MM.1S (cell line): ENCODE measurements at regions not wholly inside any gene's neighbourhood (a gene's known extent, or its start where the extent isn't known, plus 50 kb on each side); places are given as distances from the start of the nearest gene placed in this dataset.

ENCODE experiments used
- DNase-seq: peaks from one replicate; pipeline ENCODE4 v3.0.0-alpha.2; 2015
- H2AFZ ChIP-seq: fragments of 300-600 bp; sonication (generic); 2 replicates; pipeline ENCODE4 v1.6.0; 2016; ENCODE audit warnings: antibody characterized with exemption, low read length
- H3F3A ChIP-seq: fragments of 300-600 bp; sonication (generic); 2 replicates; pipeline ENCODE4 v1.6.1; 2016; ENCODE audit warnings: mild to moderate bottlenecking, antibody characterized with exemption, low read length, moderate library complexity, mixed read lengths; ENCODE audit not compliant: insufficient read depth
- H3K27ac ChIP-seq: fragments of 300-600 bp; sonication (generic); 2 replicates; pipeline ENCODE4 v1.5.1; 2016; ENCODE audit warnings: mild to moderate bottlenecking, low read length
- H3K27me3 ChIP-seq: fragments of 300-600 bp; sonication (generic); replicated peaks from 2 replicates; pipeline ENCODE4 v1.6.0; 2016; ENCODE audit warnings: low read length; ENCODE audit not compliant: insufficient read depth
- H3K36me3 ChIP-seq: fragments of 300-600 bp; sonication (generic); replicated peaks from 2 replicates; pipeline ENCODE4 v1.6.1; 2016; ENCODE audit warnings: mild to moderate bottlenecking, low read length, mixed read lengths; ENCODE audit not compliant: insufficient read depth
- H3K4me1 ChIP-seq: fragments of 300-600 bp; sonication (generic); 2 replicates; pipeline ENCODE4 v1.6.1; 2016; ENCODE audit warnings: low read length, mixed read lengths
- H3K4me2 ChIP-seq: fragments of 300-600 bp; sonication (generic); 2 replicates; pipeline ENCODE4 v1.6.0; 2016; ENCODE audit warnings: low read depth, low read length
- H3K4me3 ChIP-seq: fragments of 300-600 bp; sonication (generic); 2 replicates; pipeline ENCODE4 v1.5.1; 2016; ENCODE audit warnings: low read length, mixed read lengths
- H3K79me2 ChIP-seq: fragments of 300-600 bp; sonication (generic); 2 replicates; pipeline ENCODE4 v1.6.1; 2016; ENCODE audit warnings: mixed run types, low read length, mixed read lengths
- H3K9ac ChIP-seq: fragments of 300-600 bp; sonication (generic); 2 replicates; pipeline ENCODE4 v1.6.1; 2016; ENCODE audit warnings: low read length, mixed read lengths
- H3K9me2 ChIP-seq: fragments of 300-600 bp; sonication (generic); replicated peaks from 2 replicates; pipeline ENCODE4 v1.6.1; 2016; ENCODE audit warnings: mild to moderate bottlenecking, low read length, mixed read lengths; ENCODE audit not compliant: insufficient read depth
- H3K9me3 ChIP-seq: fragments of 300-600 bp; sonication (generic); replicated peaks from 2 replicates; pipeline ENCODE4 v1.6.1; 2016; ENCODE audit warnings: mild to moderate bottlenecking, low read length, mixed read lengths; ENCODE audit not compliant: insufficient read depth
- H4K20me1 ChIP-seq: fragments of 300-600 bp; sonication (generic); 2 replicates; pipeline ENCODE4 v1.6.1; 2016; ENCODE audit warnings: mild to moderate bottlenecking, low read length, moderate library complexity, mixed read lengths; ENCODE audit not compliant: insufficient read depth
- EZH2 ChIP-seq: fragments of 300-600 bp; sonication (generic); optimal IDR thresholded peaks from 2 replicates; pipeline ENCODE3; 2017; ENCODE audit warnings: low read depth, mild to moderate bottlenecking, antibody characterized with exemption, low read length, mixed read lengths
- EZH2phosphoT487 ChIP-seq: fragments of 300-600 bp; sonication (generic); IDR thresholded peaks from 2 replicates; pipeline ENCODE4 v1.6.1; 2018; ENCODE audit warnings: antibody characterized with exemption, low read length
- TF ChIP-seq, protein P1 (sequence below): fragments of 300-600 bp; sonication (generic); IDR thresholded peaks from 2 replicates; pipeline ENCODE4 v1.5.1; 2016; ENCODE audit warnings: antibody characterized with exemption, low read length, mixed read lengths

GRCh38 chr16:80125677-80126076, 415.1 kb upstream of the DYNLRB2 start:
- H3K27me3 ChIP-seq, result no peaks in the 10 kb centered on the region
- H3K79me2 ChIP-seq, result no peaks in the 10 kb centered on the region
- H3K36me3 ChIP-seq, result no peaks in the 10 kb centered on the region
- H2AFZ ChIP-seq, result no peak overlapping the region
- no peaks in the 10 kb centered on the region for H3F3A ChIP-seq
- no peak overlapping the region for H3K27ac ChIP-seq
- TF ChIP-seq EZH2phosphoT487, result no peak
- no peaks in the 10 kb centered on the region for H4K20me1 ChIP-seq
- DNase-seq, result no peak
- no peaks in the 10 kb centered on the region for H3K4me1 ChIP-seq
- no peaks in the 10 kb centered on the region for H3K9me3 ChIP-seq
- H3K4me3 ChIP-seq, result no peak overlapping the region
- H3K9ac ChIP-seq, result no peak overlapping the region
- H3K4me2 ChIP-seq, result no peak overlapping the region
- no peaks in the 10 kb centered on the region for H3K9me2 ChIP-seq

- no peaks in the 10 kb centered on the region for H3K9me2 ChIP-seq
- DNase-seq, result no peak
- no peak overlapping the region for H3K4me3 ChIP-seq
- no peaks in the 10 kb centered on the region for H4K20me1 ChIP-seq
- TF ChIP-seq EZH2 (no peak), EZH2phosphoT487 (no peak)
- TF ChIP-seq, protein P1, sequence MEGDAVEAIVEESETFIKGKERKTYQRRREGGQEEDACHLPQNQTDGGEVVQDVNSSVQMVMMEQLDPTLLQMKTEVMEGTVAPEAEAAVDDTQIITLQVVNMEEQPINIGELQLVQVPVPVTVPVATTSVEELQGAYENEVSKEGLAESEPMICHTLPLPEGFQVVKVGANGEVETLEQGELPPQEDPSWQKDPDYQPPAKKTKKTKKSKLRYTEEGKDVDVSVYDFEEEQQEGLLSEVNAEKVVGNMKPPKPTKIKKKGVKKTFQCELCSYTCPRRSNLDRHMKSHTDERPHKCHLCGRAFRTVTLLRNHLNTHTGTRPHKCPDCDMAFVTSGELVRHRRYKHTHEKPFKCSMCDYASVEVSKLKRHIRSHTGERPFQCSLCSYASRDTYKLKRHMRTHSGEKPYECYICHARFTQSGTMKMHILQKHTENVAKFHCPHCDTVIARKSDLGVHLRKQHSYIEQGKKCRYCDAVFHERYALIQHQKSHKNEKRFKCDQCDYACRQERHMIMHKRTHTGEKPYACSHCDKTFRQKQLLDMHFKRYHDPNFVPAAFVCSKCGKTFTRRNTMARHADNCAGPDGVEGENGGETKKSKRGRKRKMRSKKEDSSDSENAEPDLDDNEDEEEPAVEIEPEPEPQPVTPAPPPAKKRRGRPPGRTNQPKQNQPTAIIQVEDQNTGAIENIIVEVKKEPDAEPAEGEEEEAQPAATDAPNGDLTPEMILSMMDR, result no peak
- H3K79me2 ChIP-seq, result no peaks in the 10 kb centered on the region
- H3K4me2 ChIP-seq, result no peak overlapping the region
- no peak overlapping the region for H3K27ac ChIP-seq
- H3K27me3 ChIP-seq, result no peaks in the 10 kb centered on the region
- no peaks in the 10 kb centered on the region for H3K4me1 ChIP-seq
- no peak overlapping the region for H3K9ac ChIP-seq
- no peak overlapping the region for H2AFZ ChIP-seq
- H3K9me3 ChIP-seq, result no peaks in the 10 kb centered on the region
- no peaks in the 10 kb centered on the region for H3F3A ChIP-seq
- no peaks in the 10 kb centered on the region for H3K36me3 ChIP-seq
These were observed 417.6 kb upstream of the DYNLRB2 start for GRCh38 chr16:80123189-80123588.

GRCh38 chr16:80122115-80122514, 418.7 kb upstream of the DYNLRB2 start:
- TF ChIP-seq EZH2 (no peak), EZH2phosphoT487 (no peak)
- TF ChIP-seq, protein P1, result no peak
- no peaks in the 10 kb centered on the region for H3K4me1 ChIP-seq
- no peaks in the 10 kb centered on the region for H3F3A ChIP-seq
- no peak overlapping the region for H3K9ac ChIP-seq
- no peak overlapping the region for H3K4me3 ChIP-seq
- H3K79me2 ChIP-seq, result no peaks in the 10 kb centered on the region
- no peaks in the 10 kb centered on the region for H3K27me3 ChIP-seq
- no peaks in the 10 kb centered on the region for H4K20me1 ChIP-seq
- H2AFZ ChIP-seq, result no peak overlapping the region
- no peak overlapping the region for H3K4me2 ChIP-seq
- DNase-seq, result no peak
- H3K27ac ChIP-seq, result no peak overlapping the region
- H3K9me3 ChIP-seq, result no peaks in the 10 kb centered on the region
- H3K36me3 ChIP-seq, result no peaks in the 10 kb centered on the region
- no peaks in the 10 kb centered on the region for H3K9me2 ChIP-seq

- Histone ChIP-seq H3K27me3 (no peaks in the 10 kb centered on the region), H3F3A (no peaks in the 10 kb centered on the region), H4K20me1 (no peaks in the 10 kb centered on the region), H3K4me1 (no peaks in the 10 kb centered on the region), H2AFZ (no peak overlapping the region), H3K4me3 (no peak overlapping the region), H3K4me2 (no peak overlapping the region), H3K9me2 (no peaks in the 10 kb centered on the region), H3K36me3 (no peaks in the 10 kb centered on the region), H3K9ac (no peak overlapping the region), H3K9me3 (no peaks in the 10 kb centered on the region), H3K79me2 (no peaks in the 10 kb centered on the region), H3K27ac (no peak overlapping the region)
- no peak for TF ChIP-seq EZH2phosphoT487
- TF ChIP-seq, protein P1, result no peak
- DNase-seq, result no peak
These were observed 419.3 kb upstream of the DYNLRB2 start for GRCh38 chr16:80121522-80121909.
